Astrocyte of the cerebellum (primary cell): ENCODE measurements at regions not wholly inside any gene's neighbourhood (a gene's known extent, or its start where the extent isn't known, plus 50 kb on each side); places are given as distances from the start of the nearest gene placed in this dataset.

ENCODE experiments used
- DNase-seq: peaks from one replicate; pipeline ENCODE4 v3.0.0-alpha.2; 2011; ENCODE audit warnings: low read depth
- H3K4me3 ChIP-seq: 2 replicates; pipeline ENCODE4 v1.5.1; 2011; ENCODE audit warnings: mild to moderate bottlenecking, low read depth, low read length, moderate library complexity
- in situ Hi-C: cut with HindIII; loops from 2 replicates; pipeline ENCODE4 v1.10.0; 2017; ENCODE audit warnings: low sequenced_read_pairs
- TF ChIP-seq, protein P1 (sequence below): IDR thresholded peaks from 2 replicates; pipeline ENCODE4 v1.5.1; 2012; ENCODE audit warnings: low read length, low read depth, moderate library complexity, mild to moderate bottlenecking; ENCODE audit errors: missing control alignments

DNA sequence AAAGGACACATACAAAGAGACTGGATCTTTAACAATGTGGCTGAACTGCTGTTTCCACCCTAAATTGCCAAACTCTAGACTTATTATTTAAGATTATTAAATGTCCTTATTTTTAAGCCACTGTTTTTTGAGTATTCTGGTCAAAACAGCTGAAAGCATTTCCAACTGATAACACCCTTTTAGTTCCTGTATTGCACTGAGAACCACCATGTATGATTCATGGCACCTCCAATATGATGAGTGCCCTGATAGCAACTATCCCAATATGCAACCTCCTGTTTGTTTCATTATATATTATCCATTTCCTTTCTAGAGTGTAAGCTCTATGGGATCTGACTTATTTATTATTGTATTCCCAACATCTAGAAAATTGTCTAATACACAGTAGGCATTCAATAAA lies 269.4 kb downstream of the HHIPL2 start:
- TF ChIP-seq, protein P1, sequence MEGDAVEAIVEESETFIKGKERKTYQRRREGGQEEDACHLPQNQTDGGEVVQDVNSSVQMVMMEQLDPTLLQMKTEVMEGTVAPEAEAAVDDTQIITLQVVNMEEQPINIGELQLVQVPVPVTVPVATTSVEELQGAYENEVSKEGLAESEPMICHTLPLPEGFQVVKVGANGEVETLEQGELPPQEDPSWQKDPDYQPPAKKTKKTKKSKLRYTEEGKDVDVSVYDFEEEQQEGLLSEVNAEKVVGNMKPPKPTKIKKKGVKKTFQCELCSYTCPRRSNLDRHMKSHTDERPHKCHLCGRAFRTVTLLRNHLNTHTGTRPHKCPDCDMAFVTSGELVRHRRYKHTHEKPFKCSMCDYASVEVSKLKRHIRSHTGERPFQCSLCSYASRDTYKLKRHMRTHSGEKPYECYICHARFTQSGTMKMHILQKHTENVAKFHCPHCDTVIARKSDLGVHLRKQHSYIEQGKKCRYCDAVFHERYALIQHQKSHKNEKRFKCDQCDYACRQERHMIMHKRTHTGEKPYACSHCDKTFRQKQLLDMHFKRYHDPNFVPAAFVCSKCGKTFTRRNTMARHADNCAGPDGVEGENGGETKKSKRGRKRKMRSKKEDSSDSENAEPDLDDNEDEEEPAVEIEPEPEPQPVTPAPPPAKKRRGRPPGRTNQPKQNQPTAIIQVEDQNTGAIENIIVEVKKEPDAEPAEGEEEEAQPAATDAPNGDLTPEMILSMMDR: no peak
- in situ Hi-C loops: no loop called here
- DNase-seq: no peak
- H3K4me3 ChIP-seq: no peak overlapping the region

DNA sequence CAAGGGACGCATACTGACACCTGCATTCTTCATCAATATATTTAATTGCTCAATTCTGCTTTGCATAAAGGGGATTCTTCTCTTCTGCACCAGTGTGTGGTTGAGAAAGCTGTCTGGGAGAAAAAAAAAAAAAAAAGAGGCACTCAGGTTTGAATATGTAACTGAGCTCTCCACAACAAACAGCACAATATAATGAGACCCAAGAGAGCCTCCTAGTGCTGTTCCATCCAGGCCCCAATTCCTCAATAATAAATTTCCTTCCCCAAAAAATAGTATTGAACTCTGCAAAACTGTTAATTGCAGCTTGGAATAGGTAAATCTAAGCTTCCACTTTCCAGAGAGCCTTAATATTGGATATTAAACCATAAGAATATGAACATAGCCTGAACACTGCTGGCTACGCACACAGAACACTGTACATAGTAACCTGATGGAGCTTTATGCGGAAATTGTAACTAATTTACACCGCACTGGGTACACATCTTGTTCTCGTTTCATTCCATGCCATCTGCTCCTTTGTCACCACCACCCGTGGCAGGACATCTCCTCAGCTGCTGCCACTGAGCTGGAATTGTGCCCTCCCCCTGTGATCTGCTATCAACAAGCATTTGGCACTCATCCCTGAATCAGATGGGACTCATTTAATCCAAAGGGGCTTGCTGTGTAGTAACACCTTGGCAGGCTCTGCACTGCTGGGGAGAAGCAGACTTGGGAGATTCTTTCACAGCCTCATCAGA lies 272.0 kb downstream of the HHIPL2 start:
- DNase-seq: no peak
- no peak overlapping the region for H3K4me3 ChIP-seq
- TF ChIP-seq, protein P1: no peak
- in situ Hi-C loops: no loop called here

DNA sequence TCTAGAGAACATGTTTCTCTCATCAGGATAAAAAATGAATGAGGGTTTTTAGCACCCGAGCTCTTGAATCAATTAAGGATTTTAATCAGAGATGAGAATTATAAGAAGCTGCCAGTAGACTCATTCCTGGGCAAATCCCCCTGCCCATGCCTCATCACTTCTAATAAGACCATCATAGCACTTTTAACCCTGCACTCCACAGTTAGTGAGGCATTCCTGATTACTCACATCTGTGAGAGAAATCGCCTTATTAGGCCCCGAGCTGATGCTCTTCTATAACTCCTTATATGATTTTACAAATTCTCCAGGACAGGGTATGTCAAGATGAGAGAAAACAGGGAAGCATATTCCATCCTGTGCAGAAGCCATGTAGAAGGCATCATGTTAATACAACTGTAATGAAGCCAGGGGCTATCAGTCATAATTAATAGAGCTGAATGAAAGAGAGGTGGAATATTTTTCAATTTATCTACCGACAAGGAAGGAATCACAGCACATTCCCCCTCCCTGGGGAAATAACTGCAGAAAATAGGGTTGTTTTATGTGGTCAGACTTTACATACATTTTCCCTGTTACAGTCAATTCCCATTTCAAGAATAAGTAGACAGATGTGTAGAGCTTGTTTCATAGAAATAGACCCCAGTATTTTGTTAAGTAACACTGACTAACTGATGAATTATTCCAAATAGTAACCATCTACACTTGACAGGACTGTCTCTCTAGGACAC lies 272.7 kb downstream of the HHIPL2 start:
- TF ChIP-seq, protein P1: no peak
- DNase-seq: no peak
- no peak overlapping the region for H3K4me3 ChIP-seq
- in situ Hi-C loops: no loop called here

DNA sequence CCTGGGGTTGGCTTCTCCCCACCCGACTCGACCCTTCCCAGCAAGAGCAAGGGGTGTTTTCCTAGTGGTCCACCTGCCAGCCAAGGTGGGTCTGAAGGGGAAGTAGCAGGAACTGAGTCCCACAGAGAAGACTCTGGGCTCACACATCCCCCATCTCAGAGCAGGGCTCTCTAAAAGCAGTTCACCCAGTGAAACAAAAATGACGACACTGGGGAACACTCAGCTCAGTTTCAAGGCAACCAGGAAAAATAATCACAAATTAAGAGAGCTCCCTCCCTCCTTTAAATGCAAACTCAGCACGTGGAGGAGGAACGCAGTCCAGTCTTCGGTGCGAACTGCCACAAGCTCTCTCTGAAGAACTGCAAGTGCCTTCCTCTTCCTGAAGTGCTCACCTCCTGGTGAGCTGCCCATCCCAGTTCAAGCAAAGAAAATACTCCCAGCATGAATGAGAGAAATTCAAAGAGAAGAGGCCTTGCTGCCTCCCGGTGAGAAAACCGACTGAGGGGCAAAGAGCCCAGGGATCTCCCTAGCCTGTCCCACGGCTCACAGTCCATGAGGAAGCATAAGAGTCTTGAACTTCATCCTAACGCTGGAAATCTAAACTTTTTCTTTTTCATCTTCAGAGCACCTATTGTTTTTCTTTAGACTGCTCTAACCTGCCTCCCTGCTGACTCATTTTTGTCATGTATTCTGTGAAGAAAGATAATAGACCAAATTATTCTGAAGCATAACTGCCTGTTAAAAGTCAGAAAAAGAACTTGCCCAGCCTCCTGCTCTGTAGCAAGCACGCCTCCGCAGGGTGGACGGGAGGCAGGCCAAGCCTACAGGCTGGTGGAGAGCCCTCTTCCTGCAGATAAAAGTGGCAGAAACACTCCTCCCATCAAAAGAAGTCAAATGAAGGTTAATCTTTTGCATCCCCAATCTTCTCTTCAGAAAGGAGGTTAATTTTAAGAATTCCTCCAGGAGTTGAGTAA lies 281.4 kb downstream of the HHIPL2 start:
- no peak overlapping the region for H3K4me3 ChIP-seq
- no peak for DNase-seq
- TF ChIP-seq, protein P1: no peak
- in situ Hi-C loops: no loop called here

DNA sequence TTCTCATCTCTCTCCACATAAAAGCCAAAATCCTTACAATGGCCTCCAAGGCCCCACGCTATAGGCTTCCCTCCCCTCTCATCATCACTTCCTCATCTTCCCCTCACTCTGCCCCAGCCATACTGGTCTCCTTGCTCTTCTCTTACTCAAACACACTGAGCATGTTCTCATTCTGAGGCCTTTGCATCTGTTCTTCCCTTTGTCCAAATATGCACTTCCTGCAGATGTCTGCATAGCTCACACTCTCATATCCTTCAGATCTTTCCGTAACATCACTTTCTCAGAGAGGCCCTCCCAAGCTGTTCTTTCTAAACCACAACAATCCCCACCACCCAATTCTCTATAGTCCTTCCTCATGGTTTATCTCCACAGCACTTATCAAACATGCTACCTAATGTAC lies 284.1 kb downstream of the HHIPL2 start:
- in situ Hi-C loops: no loop called here
- no peak overlapping the region for H3K4me3 ChIP-seq
- TF ChIP-seq, protein P1: no peak
- DNase-seq: no peak

DNA sequence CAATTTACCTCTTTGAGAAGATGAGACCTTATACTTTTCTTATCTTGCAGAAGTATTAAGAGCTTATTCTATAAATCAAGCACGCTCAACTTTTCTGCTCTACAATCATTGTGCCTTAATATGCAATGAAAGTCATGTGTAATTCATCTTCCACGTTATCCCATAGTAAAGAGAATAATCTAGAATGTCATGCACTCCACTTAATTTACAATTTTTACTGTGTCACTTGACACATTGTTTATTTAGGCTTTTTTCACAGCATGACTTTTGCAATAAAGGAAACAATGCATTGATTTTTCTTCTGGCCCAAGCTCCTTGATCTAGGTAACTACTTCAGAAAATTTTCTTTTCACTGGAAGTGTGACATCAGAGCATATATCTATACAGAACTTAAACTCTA lies 290.9 kb downstream of the HHIPL2 start:
- TF ChIP-seq, protein P1: no peak
- no peak for DNase-seq
- no peak overlapping the region for H3K4me3 ChIP-seq
- in situ Hi-C loops: no loop called here
